ENCODE measurements at regions not wholly inside any gene's neighbourhood (a gene's known extent, or its start where the extent isn't known, plus 50 kb on each side); places are given as distances from the start of the nearest gene placed in this dataset.

DNA sequence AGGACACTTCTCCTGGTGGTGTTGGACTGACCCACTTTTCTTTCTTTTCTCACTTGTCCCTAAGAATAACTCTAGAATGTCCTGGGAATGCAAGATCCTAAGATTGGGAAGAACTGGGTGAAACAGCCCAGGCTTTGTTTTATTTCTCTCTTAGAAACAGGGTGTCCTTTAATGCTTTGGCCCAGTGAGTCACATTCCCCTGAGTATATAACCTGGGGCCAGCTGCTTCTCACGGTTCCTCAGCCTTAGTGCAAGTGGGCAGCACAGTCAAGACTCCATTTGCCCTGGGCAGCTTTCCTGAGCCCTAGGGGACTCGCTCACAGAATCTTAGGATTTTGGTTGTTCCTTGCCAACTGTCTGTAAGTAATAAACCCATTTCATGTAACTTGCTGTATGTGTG is 355.0 kb downstream of the DSC3 start:
- CTCF ChIA-PET (ENCODE audit: low intra/inter-chr PET ratio, low total read pairs): no interaction called here
- H2AFZ ChIP-seq (ENCODE audit: low read length): no peak overlapping the region
- TF ChIP-seq KDM5B (CRISPR knock-in tag; IDR thresholded peaks at IDR 0.05; ENCODE audit: borderline replicate concordance) (no peak), KLF12 (CRISPR knock-in tag; IDR thresholded peaks at IDR 0.05; ENCODE audit: borderline replicate concordance) (no peak), ZSCAN30 (CRISPR knock-in tag; IDR thresholded peaks at IDR 0.05) (no peak), MTF1 (CRISPR knock-in tag; IDR thresholded peaks at IDR 0.05) (no peak), ZNF616 (CRISPR knock-in tag; IDR thresholded peaks at IDR 0.05; ENCODE audit: low read depth) (no peak), TEAD3 (CRISPR knock-in tag; optimal IDR thresholded peaks at IDR 0.05; ENCODE audit: borderline replicate concordance) (no peak)
- TF ChIP-seq, protein P1, sequence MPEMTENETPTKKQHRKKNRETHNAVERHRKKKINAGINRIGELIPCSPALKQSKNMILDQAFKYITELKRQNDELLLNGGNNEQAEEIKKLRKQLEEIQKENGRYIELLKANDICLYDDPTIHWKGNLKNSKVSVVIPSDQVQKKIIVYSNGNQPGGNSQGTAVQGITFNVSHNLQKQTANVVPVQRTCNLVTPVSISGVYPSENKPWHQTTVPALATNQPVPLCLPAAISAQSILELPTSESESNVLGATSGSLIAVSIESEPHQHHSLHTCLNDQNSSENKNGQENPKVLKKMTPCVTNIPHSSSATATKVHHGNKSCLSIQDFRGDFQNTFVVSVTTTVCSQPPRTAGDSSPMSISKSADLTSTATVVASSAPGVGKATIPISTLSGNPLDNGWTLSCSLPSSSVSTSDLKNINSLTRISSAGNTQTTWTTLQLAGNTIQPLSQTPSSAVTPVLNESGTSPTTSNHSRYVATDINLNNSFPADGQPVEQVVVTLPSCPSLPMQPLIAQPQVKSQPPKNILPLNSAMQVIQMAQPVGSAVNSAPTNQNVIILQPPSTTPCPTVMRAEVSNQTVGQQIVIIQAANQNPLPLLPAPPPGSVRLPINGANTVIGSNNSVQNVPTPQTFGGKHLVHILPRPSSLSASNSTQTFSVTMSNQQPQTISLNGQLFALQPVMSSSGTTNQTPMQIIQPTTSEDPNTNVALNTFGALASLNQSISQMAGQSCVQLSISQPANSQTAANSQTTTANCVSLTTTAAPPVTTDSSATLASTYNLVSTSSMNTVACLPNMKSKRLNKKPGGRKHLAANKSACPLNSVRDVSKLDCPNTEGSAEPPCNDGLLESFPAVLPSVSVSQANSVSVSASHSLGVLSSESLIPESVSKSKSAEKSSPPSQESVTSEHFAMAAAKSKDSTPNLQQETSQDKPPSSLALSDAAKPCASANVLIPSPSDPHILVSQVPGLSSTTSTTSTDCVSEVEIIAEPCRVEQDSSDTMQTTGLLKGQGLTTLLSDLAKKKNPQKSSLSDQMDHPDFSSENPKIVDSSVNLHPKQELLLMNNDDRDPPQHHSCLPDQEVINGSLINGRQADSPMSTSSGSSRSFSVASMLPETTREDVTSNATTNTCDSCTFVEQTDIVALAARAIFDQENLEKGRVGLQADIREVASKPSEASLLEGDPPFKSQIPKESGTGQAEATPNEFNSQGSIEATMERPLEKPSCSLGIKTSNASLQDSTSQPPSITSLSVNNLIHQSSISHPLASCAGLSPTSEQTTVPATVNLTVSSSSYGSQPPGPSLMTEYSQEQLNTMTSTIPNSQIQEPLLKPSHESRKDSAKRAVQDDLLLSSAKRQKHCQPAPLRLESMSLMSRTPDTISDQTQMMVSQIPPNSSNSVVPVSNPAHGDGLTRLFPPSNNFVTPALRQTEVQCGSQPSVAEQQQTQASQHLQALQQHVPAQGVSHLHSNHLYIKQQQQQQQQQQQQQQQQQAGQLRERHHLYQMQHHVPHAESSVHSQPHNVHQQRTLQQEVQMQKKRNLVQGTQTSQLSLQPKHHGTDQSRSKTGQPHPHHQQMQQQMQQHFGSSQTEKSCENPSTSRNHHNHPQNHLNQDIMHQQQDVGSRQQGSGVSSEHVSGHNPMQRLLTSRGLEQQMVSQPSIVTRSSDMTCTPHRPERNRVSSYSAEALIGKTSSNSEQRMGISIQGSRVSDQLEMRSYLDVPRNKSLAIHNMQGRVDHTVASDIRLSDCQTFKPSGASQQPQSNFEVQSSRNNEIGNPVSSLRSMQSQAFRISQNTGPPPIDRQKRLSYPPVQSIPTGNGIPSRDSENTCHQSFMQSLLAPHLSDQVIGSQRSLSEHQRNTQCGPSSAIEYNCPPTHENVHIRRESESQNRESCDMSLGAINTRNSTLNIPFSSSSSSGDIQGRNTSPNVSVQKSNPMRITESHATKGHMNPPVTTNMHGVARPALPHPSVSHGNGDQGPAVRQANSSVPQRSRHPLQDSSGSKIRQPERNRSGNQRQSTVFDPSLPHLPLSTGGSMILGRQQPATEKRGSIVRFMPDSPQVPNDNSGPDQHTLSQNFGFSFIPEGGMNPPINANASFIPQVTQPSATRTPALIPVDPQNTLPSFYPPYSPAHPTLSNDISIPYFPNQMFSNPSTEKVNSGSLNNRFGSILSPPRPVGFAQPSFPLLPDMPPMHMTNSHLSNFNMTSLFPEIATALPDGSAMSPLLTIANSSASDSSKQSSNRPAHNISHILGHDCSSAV (CRISPR knock-in tag; IDR thresholded peaks at IDR 0.05; ENCODE audit: borderline replicate concordance): no peak
- TF ChIP-seq, protein P2, sequence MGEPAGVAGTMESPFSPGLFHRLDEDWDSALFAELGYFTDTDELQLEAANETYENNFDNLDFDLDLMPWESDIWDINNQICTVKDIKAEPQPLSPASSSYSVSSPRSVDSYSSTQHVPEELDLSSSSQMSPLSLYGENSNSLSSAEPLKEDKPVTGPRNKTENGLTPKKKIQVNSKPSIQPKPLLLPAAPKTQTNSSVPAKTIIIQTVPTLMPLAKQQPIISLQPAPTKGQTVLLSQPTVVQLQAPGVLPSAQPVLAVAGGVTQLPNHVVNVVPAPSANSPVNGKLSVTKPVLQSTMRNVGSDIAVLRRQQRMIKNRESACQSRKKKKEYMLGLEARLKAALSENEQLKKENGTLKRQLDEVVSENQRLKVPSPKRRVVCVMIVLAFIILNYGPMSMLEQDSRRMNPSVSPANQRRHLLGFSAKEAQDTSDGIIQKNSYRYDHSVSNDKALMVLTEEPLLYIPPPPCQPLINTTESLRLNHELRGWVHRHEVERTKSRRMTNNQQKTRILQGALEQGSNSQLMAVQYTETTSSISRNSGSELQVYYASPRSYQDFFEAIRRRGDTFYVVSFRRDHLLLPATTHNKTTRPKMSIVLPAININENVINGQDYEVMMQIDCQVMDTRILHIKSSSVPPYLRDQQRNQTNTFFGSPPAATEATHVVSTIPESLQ (CRISPR knock-in tag; conservative IDR thresholded peaks at IDR 0.05): no peak

More for the DNA sequence above, 355.0 kb downstream of the DSC3 start:
- H3K4me2 ChIP-seq (ENCODE audit: low read depth, low read length): no peak overlapping the region
- H3K36me3 ChIP-seq (replicated peaks in 1 of 2; ENCODE audit: control insufficient read depth in 1 of 2, insufficient read depth in 2 of 2, low read length in 2 of 2): no peaks in the 10 kb centered on the region
- no peaks in the 10 kb centered on the region for H4K20me1 ChIP-seq (ENCODE audit: insufficient read depth, low read length)
- no peak overlapping the region for H3K9ac ChIP-seq (ENCODE audit: insufficient read depth, low read depth, low read length)
- no peaks in the 10 kb centered on the region for H3K9me3 ChIP-seq (ENCODE audit: low read length)
- no TSS peak for BruUV-seq (replicated peaks)
- H3K4me1 ChIP-seq (ENCODE audit: insufficient read depth, low read length): no peaks in the 10 kb centered on the region
- H3K79me2 ChIP-seq (ENCODE audit: insufficient read depth, low read length): no peaks in the 10 kb centered on the region
- DNase-seq (ENCODE audit: low spot score) (no peak), FAIRE-seq (no peak), ATAC-seq (no peak)
- in situ Hi-C loops (cut with HindIII; ENCODE audit: extremely low pct_ligation_motif_present, low pct_unique_long_range_greater_than_20kb): no loop called here
- WGBS (ENCODE audit: low lambda C conversion rate): 0% methylated on average over 2 of the region's 2 CpGs
- no peaks in the 10 kb centered on the region for H3K27me3 ChIP-seq (ENCODE audit: control insufficient read depth in 1 of 2, insufficient read depth in 2 of 2, low read length in 2 of 2)
- POLR2A ChIA-PET: no interaction called here
- no peak overlapping the region for H3K4me3 ChIP-seq (replicated peaks in 1 of 3; ENCODE audit: insufficient read depth in 1 of 3, low read depth in 2 of 3, low read length in 3 of 3)
- H3K27ac ChIP-seq (ENCODE audit: extremely low read length, insufficient read depth, low read length): no peak overlapping the region
- intact Hi-C loops (cut with micrococcal nuclease; ENCODE audit: unreplicated experiment): no loop called here
